NCI-H510A (cell line): ENCODE measurements at regions not wholly inside any gene's neighbourhood (a gene's known extent, or its start where the extent isn't known, plus 50 kb on each side); places are given as distances from the start of the nearest gene placed in this dataset.
"Not testable (repeated sequence)": the region's sequence is repeated elsewhere in the genome, so short reads cannot be mapped to it uniquely, and the experiment has no call there.

ENCODE experiments used
- DNase-seq: peaks from one replicate; lab custom pipeline; 2025; lab: John Stamatoyannopoulos, UW

DNA sequence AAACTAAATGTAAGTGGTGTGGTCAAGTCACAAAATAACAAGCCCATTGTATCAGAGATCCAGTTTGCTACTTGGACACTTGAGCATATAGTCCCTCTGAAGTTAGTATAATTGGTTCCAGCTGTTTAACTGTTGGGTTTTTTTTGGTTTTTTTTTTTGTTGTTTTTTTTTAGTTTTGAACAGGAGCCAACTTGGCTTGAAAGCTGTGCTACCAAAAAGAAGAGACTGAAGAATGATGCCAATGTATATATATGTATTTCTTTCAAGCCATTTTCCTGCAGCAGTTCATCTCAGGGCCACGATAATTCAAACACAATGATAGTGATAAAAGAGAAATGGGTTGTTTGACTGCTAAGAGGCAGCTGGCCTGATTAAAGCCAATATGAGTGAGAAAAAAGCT, 138.3 kb downstream of the PCDH18 start:
- DNase-seq, result no peak

DNA sequence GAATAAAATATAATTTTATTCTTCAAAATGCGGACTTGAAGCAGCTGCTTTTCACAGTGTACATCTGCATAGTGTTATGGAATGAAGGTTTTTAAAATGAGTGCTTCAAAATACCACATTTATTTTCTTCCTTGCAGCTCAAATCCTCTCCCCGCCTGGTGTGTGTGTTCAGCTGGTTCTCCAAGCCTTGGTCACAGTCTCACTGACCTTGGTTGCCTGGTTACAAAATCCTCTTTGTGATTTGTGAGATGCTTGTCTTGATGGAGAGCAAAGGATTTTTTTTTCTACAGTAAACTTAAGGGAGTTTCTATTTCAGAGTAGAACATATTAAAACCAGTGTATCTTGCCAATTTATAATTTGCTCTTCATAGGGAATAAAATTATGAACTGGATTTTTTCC, 139.2 kb downstream of the PCDH18 start:
- no peak for DNase-seq

DNA sequence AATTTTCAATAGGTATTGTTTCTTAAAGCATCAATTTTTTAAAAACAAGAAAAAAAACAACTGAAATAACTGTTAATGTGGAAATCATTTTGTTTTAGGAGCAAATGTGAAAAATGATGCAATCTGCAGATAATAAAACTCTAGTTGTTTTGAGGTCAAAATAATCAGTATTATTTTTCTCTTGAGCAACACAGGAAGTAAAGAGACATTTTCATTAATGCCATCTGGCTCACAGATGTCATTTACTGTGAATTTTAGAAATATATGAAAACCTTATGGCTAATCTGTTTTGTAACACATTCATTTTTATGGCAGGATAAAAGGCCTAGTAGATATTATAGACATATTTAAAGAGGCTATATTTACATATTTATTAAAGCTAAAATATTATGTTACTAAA, 141.6 kb downstream of the PCDH18 start:
- no peak for DNase-seq

DNA sequence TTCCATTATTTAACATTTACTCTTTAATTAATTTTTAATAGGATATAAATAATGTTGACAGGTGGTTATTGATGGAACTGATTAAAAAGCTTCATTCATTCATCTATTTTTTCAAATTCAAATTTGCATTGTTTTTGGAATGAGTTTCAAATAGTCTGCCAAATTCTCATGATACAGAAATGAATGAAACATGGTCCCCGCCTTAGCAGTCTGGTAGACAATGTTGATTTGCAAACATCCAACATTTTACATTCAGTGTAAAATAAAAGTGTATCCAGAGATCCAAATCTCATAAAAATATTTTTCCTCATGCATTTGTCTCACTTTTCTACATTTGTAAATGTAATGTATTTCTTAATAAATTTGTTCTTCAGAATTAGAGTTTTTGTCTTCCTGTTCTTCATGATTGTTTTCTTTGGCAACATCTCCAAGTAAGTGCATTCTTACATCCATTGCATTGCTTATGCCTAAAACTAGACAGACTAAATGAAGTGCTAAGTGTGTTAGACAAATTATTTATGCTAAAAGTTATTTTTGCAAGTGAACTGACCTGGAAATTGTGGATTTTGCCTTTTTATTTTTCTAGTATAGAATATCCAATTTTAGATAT, 142.3 kb downstream of the PCDH18 start:
- DNase-seq, result no peak

GRCh38 chr4:137387924-137388323, 144.4 kb downstream of the PCDH18 start:
- no peak for DNase-seq

GRCh38 chr4:137384476-137384875, 147.8 kb downstream of the PCDH18 start:
- no peak for DNase-seq

DNA sequence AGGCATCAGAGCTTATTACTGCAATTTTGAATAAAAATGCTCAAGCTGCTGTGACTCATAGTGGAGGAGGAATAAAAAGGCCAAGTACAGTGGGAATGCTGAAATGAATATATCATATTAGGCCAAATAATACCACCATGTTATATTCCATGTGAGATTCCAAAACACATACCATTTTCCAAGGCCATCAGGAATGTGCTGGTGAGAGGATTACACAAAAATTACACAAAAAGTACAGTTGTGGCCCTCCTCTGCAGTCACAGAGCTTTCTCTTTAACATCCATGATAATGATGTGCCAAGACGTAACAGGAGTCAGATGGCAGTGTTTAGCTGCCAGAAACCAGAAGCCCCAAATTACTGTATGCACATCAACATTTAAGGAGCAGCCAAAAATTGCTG, 153.5 kb downstream of the PCDH18 start:
- no peak for DNase-seq

DNA sequence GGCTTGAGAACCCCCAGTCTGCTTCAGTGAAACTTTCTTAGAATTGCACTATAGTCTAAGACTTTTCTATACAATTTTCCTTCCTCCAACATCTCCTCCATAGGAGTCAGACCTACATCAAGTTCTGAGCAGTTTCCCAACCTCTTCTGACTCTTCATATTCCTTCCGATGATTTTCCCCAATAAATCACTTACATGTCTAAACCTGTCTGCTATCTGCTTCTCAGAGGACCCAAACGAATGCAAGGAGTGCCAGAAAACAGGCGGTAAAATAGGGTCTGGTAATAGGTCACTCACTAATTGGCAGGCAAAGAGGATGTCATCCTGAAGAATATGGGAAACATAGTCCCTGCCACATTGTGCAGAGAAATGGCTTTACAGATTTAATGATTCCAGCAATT, 153.9 kb downstream of the PCDH18 start:
- DNase-seq, result no peak

DNA sequence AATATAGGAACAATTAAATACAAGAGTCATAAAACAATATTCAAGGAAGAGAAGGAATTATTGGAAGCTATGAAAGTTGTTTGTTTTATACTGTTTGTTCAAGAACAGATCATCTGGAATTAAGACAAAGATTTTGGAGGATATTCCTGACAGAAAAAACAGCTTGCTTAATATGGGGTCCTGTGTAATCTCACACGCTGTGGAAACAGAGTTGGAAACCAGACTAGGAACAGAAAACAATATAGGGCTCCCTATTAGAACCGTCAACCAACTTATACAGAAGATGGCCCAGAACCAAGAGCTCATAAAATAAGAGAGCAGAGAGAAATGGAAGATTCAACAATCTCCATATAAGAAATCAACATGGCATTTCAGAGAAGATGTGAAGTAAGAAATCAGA, 156.0 kb downstream of the PCDH18 start:
- DNase-seq, result no peak

DNA sequence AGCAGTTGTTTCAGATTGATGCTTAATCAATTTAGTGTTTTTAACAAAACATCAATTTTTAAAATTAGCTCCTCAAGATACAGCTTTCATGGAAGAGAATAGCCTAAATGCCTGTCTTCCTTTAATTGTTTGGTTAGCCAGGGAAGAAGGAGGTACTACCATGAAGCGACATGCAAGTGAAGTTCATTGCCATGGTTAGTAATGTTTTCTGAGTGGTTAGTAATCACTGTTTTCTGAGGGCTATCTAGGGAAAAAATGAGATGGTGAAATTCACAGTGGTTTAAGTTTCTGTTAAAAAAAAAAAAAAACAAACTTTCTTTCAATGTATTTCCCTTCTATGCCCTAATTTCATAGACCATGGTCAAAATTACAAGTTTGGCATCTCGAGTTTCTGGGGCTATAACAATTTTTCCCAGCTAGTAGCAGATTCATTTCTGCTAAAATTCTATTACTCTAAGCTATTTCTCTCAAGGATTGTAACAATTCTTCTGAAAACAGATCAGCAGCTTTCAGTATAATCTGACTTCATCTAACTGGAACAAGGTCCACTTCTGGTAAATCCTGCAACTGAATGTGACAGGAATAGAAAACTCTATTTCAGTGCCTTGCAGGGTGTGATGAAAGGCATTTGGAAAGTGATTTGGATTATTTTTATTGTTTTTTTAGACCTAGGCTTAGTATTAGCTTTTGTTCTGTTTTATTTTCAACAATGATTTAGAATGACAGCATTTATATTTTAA, 157.0 kb downstream of the PCDH18 start:
- DNase-seq, result no peak

GRCh38 chr4:137370679-137371078, 161.6 kb downstream of the PCDH18 start:
- no peak for DNase-seq

- no peak for DNase-seq
These were observed 162.1 kb downstream of the PCDH18 start for GRCh38 chr4:137370206-137370633.

DNA sequence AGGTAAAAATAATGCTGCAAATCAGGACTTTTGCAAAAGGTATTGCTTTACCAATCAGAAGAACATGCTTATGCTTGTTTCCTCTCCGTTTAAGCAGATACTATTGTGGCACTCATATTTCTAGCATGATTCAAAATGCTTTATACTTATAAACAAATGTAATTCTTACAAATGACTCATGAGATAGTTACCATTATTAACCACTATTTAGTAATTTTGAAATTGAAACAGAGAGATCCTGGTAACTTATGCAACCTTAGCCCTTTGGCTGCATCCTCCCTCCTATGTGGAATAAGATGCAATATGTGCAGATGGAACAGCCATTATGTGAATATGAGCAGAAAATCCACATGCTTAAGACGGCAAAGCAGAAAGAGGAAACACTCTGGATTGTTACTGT, 164.7 kb downstream of the PCDH18 start:
- DNase-seq, result no peak

- DNase-seq, result no peak
These were observed 168.8 kb downstream of the PCDH18 start for GRCh38 chr4:137363496-137363895.

DNA sequence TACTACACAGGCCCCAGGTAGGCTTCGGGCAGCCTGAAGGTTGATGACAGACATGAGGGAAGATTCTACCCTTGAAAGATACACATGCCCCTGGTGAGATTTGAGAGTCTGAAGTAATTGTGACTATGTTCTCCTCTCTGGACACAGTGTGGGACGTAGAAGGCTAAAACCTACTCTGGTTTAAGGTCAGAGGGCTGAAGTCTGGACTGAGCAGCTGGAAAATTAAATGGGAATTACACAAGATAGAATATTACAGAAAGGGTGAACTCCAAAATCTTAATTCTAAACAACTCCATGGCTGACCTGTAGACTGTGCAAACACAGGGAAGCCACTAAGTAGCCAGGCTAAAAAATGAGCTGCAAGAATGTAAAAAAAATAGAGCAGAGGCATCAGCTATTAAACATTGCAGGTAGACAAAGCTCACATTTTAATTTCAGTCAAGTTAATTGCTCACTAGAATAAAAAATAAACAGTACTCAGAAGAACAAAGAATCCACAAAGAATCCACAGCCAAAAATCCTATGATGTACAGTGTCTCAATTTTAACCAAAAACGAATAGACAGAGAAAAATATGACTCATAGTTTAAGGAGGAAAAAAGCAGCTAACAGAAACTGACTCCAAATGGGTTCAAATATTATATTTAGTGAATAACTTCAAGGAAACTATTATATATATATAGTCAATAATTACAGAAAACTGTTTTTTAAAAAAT, 170.4 kb downstream of the PCDH18 start:
- DNase-seq, result no peak

DNA sequence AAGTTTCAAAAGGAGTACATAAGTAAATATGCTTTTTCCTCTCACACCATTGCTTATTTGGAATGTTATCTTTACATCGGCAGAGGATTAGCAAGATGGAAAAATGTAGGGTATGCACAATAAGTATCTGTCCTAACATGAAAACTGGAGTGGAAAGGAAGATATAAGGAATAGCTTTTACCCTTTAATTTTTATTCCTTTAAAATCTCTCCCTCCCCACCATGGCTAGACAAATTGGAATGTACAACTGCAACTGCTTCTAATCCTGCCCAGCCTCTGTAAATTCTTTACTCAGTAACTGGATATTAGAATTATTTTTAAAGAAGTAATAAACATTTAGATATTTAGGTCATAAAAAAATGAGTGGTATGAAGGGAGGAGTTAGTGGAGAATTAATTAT, 171.5 kb downstream of the PCDH18 start:
- no peak for DNase-seq

DNA sequence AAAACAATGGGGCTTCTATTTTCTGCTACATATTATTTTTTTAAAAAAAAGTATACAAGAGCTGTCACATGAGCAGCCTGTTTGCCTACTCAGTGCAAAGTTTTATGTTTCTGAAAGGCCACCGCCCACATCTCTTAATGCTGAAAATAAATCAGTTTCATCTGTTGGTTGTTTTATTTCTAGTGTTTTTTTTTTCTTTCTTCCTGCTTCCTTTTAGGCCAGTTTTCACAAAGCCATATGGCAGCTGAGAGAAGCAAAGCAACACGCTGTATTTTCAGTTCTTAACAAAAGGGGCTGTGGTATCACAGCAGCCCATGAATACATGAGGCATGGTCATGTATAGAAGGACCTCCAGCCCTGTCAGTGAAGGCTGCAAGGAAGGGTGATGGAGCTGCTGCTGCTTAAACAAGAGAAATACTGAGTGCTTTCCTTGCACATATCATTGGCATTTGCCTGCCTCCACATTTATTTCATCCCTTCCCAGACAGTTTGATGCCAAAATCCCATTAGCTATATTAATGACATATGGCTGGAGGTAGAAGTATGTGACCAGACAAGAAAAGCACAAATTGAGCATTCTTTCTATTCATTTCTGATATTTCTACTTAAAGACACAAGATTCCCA, 172.5 kb downstream of the PCDH18 start:
- no peak for DNase-seq

GRCh38 chr4:137354562-137354961, 177.7 kb downstream of the PCDH18 start:
- DNase-seq, result not testable (repeated sequence)

DNA sequence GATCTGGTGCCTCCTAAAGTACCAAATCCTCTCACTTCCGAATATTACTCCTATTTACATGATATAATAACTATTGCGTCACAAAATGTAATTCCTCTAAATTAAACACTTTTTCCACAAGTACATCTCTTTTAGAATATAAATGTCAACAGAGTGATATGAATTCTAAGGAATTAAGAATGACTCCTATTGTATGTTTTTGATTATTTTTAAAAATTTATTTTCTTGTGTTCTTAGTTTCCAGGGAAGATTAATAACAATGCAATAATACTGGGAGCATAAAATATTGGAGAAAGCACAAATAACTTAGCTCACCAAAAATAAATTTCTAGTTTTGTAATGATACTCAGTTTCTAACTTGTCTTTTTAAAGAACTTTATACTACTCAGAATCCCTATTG, 184.9 kb downstream of the PCDH18 start:
- no peak for DNase-seq

GRCh38 chr4:137345597-137345996, 186.7 kb downstream of the PCDH18 start:
- no peak for DNase-seq

- no peak for DNase-seq
These were observed 189.1 kb downstream of the PCDH18 start for GRCh38 chr4:137343221-137343620.

DNA sequence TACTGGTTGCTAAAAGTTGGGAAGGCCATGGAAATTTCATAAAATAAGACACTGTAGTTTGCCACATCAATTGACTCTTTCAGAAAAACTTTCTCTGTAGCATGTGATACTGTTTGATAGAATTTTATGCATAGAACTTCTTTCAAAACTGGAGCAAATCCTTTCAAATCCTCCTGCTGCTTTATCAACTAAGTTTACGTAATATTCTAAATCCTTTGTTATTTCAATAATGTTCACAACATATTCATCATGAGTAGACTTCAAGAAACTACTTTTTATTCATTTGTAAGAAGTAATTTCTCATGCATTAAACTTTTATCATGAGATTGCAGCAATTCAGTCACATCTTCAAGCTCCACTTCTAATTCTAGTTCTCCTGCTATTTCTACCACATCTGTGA, 199.3 kb downstream of the PCDH18 start:
- DNase-seq, result no peak

- no peak for DNase-seq
These were observed 220.0 kb downstream of the PCDH18 start for GRCh38 chr4:137312257-137312656.
